Activated T-cell treated with anti-CD3 and anti-CD28 coated beads for 4 hours (primary cell): ENCODE measurements at regions not wholly inside any gene's neighbourhood (a gene's known extent, or its start where the extent isn't known, plus 50 kb on each side); places are given as distances from the start of the nearest gene placed in this dataset.
"Not testable (repeated sequence)": the region's sequence is repeated elsewhere in the genome, so short reads cannot be mapped to it uniquely, and the experiment has no call there.

Experiments
- DNase-seq: peaks from one replicate; pipeline ENCODE4 v3.0.0-alpha.2; 2020

DNA sequence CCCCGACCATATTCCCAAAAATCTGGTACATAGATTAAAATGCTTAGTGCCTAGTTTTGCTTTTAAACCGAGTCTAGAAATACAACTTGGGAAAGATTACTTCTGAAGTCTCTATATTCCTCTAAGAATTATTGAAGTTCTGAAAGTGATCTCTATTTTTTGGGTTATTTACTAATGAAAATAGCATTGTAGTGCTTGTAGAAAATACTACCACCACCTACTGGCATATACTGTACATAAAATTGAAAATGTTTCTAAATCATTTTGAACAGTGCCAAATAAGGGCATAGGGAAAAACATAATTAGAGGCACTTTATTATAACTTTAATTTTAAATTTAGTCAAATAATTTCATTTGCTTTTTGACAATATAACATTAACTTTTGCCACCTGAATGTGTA is 1399.6 kb upstream of the ZEB2 start:
- DNase-seq, result no peak

DNA sequence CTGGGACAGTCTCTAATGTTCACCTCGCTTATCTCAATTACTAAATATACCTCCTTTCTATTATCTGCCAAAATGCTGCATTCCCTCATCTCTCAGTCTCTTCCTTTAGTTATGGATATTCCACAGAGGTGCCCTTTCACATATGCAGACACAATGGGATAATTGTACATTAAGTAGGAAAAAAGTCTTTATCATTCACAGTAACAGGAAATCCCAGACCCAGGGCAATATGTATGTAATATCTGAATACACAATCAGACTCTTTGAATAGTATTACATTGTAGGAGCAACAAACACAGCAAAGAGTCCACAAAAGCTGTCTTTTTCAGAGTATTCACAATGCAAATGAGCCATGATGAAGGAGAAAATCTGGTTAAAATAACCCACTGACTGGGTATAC is 1399.0 kb upstream of the ZEB2 start:
- DNase-seq, result no peak

DNA sequence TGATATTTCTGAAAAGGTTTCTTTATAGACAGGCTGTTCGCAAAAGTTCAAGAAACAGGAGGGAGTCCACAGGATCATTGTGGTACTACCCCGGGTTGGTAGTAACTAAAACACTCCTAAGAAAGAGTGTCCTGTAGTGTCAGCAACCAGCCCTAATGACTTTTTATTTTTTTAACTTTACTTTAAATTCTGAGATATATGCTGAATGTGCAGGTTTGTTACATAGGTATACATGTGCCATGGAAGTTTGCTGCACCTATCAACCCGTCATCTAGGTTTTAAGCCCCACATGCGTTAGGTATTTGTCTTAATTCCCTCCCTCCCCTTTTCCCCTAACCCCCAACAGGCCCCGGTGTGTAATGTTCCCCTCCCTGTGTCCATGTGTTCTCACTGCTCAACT is 1396.9 kb upstream of the ZEB2 start:
- no peak for DNase-seq

DNA sequence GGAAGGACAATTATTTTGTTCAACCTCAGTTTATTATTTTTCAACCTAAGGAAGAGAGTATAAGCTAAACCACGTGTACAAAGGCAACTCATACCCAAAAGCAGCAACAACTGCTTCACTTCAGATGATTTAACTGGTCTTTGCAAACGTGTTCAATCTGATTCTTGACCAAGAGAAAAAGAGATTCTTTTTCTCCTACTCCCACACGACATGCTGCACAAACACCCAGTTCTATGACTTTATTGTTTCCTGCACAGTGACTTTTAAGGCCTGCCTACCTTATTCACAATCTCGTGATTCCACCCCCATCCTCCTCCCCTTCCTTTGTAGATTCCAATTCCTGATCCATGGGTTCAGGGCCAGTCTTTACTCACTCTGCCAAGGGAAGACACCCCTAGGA is 1394.8 kb upstream of the ZEB2 start:
- DNase-seq, result no peak

DNA sequence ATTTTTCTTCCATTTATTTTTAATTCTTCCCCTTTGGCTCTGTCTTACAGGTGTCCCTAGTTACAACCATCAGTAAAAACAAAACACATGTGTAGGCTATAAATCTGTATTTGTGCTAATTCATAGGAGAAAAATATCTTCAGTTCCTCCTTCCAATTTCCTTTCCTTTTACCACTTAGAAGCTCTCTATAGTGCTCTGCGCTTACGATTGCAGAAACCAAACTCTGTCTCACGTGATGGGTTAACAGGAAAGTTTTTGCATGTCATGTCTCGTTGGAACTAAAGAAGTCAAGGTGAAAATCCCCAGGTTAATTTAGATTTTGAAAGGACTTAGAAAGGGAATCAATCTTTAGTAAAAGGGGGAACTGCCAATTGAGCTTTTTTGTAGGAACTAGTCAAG is 1390.5 kb upstream of the ZEB2 start:
- no peak for DNase-seq

DNA sequence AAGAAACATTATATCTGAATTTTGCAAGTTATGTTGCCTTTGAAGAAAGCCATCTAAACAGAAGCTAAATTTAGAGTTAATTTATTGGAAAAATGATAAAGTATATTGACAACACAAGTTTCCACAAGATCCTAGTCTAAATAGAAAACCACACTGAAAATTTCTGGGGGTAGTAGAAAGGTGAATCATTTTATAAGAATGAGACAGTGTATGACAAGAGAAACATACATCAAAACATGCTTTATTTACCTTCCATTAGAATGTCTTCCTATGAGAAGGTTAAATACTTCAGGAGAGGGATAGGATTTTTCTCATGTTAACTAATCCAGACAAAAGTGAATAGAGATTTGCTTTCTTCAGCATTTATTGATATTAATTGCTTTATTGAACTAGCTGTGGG is 1389.8 kb upstream of the ZEB2 start:
- no peak for DNase-seq

DNA sequence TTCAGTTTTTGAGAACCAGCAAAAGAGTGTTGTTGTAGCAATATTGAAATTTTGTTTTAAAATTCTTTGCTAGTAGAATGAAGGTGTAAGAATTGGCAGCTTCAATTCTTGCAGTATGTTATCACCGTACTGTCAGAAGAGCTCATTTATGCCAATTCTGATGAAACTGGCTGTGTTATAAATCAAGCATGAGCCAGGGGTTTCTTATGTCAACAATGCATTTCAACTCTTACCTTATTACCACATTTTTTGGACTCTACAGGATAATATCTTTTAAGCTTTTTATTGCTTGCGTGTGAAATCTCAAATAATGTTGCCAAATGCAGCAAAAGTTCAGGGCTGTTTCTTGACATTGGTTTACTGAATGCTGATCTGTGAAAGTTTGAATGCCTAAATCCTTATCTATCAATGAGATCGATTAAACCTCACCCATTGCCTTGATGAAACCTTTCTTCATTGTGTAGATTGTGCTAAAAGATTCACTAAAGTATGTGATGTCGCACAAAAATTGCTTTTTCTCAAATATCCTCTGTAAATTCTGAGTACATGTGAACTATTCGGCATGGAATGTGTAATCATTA is 1389.3 kb upstream of the ZEB2 start:
- no peak for DNase-seq

DNA sequence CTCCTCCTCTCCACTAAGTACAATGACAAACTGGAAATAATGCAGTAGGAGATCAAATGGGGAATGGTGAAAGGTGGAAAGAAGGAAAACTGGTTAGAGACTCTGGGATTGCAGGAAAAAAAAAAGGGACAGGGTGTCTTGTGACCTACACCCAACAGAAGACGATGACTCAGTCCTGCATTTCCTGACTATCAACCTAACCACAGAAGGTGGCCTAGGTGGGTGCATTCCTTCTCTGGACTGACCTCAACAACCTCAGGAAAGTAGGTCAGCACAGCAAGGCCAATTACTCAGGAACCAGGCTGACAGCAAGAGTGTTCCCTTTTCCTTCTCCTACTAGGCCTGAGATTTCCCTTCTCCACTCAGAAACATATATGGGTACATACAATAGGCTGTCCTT is 1386.4 kb upstream of the ZEB2 start:
- DNase-seq, result no peak

DNA sequence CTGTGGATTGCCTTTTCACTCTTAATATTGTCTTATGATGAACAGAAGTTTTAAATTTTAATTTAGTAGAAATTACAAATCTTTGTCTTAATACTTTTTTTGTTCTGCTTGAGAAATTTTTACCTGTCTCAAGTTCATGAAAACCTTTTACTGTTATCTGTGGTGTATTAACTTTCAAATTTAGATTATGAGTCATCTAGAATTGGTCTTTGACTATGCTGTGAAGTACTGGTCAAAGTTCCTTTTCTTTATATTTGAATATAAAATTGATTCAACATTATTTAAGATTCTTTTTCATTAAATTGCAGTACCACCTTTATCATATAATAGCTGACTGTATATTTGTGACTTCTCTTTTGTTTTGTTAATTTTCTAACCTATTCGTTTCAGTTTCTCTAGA is 1385.5 kb upstream of the ZEB2 start:
- no peak for DNase-seq

DNA sequence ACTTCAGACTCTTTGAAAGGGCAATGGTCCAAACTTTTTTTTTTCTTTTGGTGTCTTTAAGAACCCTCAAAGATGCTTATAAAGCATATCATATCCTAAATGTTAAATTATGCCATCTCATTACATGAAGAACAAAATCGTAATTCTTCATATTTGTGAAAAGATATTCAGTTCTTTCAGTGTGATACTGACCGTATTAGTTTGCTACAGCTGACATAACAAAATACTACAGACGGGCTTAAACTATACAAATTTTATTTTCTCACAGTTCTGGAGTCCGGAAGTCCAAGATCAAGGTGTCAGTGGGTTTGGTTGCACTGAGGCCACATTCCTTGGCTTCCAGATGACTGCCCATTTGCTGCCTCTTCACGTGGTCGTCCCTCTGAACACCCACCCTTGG is 1377.2 kb upstream of the ZEB2 start:
- DNase-seq, result no peak

DNA sequence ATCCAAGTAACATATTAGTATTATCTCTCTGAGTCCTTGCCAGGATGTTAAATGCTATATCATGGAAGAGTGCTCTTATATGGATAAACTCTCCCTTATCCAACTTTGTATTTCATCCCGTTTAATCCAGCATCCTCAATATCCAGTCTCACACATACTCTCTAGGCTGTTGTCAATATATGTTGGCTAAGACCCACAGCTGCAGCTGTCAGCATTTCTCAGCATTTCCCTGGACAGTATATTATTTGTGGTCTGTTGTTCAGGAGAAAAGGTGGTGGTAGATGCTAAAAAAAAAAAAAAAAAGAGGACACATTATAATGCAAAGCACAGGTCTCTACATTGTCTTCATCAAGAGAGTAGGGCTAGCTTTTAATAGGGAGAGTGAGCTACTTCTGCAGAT is 1368.0 kb upstream of the ZEB2 start:
- no peak for DNase-seq

DNA sequence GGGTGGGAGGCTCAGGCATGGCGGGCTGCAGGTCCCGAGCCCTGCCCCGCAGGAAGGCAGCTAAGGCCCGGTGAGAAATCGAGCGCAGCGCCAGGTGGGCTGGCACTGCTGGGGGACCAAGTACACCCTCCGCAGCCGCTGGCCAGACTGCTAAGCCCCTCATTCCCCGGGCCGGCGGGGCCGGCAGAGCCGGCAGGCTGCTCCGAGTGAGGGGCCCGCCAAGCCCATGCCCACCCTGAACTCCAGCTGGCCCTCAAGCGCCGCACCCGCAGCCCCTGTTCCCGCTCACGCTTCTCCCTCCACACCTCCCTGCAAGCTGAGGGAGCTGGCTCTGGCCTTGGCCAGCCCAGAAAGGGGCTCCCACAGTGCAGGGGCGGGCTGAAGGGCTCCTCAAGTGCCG is 1361.1 kb upstream of the ZEB2 start:
- DNase-seq, result not testable (repeated sequence)

DNA sequence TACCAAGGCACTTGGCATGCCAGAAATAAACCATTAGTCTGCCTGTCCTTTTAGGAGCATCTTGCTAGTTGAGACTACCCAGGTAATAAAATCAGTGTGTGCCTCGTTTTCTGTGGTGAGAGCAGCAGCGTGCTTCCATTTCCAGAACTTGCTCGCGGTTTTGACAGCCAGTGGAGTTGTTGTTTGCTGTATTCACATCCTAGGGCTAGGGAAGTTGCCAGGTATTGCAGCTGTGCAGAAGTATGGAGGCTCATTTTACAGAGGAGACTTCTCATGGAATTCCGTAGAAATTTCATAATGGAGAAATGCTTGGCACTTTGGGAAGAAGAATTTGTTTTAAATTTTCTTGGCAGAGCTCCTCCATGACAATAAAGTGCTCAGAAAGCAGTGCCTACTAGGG is 1355.1 kb upstream of the ZEB2 start:
- no peak for DNase-seq

DNA sequence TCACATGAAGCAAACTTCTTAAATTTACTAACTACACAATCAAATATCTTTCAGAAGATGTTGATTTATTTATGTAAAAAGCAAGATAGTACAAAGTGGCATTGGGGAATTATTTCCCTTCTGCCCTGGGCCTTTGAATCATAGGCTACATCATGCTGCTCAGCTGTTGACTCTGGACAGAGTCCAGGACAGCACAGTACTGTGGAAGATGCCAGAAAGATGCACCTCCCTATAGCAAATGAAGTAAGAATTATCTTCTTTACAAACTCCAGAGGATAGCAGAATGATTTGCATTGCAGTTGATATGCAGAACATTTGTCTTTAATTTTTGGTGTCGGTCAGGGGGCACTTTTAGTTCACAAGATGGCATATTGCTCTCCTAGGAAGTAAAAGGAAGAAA is 1354.5 kb upstream of the ZEB2 start:
- DNase-seq, result no peak

DNA sequence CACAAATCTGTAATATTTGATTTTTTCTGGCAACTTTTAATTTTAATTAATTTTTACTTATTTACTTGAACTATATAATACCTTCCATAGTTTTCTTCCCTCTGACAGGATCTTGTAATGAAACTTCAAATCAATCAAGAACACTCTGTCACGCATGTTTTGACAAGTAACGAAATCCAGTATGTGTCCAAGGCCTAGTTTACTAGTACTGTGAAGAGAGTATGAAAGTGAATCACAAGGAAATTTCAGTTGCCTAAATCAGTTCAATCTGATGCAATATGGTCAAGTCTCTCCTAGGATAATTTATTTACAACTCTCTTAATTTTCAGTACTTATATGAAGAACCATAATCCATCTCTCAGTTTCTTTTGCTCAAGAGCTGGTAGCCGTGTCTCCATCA is 1344.6 kb upstream of the ZEB2 start:
- no peak for DNase-seq

DNA sequence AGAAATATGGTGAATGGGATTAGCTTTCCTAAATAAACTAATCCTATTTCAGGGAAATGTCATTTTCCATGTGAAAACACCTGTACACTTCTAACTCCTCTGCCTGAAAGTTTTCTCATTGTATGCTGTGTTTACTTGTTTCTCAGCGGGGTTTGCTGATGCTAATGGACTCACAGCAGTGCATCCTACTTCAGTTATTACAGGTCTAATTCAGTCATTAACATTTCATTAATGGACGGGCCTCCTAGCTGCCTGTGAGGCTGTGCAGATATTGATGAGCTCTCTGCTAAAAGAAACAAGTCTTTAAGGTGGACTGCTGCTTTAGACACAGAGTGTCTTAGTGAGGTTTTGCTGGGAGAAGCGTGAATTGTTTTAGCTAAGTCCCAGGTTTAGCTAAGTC is 1342.0 kb upstream of the ZEB2 start:
- no peak for DNase-seq

DNA sequence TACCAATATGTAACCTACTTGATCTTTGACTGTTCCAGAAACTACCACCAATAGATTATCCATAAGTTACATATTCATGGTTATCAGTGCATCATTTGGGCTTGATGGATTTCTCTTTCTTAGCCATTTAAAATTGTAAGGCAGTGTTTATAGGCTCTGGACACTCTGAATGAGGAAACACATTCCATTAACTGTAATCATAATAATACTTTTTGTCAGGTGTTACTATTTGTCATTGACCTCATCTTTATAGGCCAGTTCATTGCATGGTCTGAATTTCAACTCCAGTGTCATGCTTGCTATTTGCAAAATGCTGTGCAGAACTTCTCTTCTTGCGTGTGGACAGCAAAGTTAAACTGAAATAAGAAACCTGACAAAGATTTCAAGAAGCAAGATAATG is 1340.2 kb upstream of the ZEB2 start:
- DNase-seq, result no peak

DNA sequence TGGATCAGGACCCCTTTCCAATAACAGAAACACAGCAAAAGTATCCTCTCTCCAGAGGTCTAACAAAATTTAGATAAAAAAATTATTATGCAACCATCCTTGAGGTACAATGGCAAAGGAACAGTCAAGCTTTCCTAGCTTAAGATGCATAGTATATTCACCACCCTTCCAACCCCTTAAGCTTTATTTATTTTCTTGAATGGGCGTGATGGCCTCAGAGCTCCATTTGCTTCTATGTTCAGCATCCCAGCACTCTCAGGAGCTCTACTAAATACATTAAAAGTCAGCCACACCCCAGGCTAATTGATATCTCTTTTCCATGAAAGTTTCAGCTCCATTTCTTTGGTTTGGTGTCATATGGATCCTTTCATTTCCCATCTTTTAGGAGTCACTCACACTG is 1335.2 kb upstream of the ZEB2 start:
- DNase-seq, result no peak

DNA sequence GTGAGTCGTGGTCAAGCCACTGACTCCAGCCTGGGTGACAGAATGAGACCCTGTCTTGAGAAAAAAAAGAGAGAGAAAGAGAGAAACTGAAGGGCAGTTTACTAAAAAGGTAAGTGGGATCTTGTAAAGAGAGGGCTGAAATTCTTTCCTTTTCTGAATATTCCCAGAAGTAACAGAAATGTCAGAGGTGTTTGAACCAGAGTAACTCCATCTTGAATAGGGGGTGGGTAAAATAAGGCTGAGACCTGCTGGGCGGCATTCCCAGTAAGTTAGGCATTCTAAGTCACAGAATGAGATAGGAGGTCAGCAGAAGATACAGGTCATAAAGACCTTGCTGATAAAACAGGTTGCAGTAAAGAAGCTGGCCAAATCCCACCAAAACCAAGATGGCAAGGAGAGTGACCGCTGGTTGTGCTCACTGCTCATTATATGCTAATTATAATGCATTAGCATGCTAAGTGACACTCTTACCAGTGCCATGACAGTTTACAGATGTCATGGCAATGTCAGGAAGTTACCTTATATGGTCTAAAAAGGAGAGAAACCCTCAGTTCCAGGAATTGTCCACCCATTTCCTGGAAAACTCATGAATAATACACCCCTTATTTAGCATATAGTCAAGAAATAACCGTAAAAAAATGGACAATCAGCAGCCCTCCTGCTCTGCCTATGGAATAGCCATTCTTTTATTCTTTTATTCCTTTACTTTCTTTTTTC is 1334.3 kb upstream of the ZEB2 start:
- DNase-seq, result no peak

DNA sequence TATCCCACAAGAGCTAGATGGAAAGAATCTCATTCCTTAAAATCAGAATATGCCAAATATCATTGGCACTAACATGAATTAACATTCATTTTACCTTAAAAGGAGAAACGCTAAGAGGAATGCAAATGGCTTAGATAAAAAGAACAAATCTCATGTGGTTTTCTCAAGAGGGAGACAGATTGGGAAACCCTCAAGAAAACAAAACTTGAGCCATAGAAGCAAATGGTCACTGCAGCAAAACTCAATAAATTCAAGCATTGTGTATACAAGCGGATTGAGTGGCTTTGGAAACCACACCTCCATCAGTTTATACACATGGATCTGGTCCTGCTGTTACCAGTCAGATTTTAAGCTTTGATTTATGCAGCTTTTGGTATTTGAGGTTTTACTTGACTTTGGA is 1331.8 kb upstream of the ZEB2 start:
- no peak for DNase-seq

DNA sequence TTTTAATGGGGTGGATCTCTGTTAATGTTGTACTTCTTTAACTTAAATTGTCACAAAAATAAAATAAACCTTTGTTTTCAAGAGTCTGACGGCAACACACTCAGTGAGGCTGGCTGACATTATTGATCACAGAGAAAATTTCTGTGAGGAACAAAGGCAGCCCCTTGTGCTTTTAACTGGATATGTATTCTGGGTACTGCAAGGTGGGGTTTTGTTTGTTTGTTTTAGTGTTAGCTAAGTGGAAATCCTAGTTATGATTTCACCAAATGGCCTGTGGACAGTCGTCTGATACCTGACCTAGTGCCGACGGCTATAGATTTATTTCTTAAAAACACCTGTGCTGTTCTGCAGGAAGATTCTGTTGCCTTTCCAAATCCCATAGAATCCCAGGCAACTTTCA is 1329.5 kb upstream of the ZEB2 start:
- DNase-seq, result no peak

DNA sequence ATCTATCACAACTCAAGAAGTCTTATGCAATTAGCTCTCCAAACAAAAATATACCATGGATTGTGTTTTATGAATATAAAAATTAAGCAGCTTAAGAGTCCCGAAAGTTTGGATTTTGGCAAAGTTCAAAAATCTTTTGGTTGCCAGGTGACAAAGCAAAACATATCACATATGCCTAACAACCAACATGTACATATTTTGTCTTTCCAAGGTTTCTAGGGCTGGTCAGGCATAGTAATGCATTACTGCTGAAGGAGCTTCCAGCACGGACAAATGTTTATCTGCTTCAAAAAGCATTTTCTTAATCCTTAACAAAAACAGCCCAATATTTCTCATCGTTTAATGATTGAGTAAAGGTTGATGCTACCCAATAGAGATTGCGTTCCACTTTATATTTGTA is 1327.1 kb upstream of the ZEB2 start:
- DNase-seq, result no peak

DNA sequence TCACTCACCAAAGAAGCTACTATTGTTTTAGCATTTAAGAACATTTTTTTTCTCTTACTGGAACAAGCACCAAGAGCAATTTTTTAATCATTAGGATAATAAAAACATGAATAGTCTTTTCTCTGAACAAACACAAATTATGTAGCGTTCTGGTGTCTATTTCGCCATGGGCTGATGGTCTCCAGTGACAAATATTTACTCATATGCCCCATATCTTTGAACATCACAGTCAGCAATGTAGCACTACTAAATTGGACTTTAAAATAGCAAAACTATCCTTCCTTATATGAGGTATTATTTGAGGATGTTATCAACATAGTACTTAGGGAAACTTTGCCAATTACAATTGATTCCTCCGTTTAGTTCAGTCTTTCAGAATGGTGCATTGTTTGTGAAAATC is 1326.0 kb upstream of the ZEB2 start:
- DNase-seq, result no peak

DNA sequence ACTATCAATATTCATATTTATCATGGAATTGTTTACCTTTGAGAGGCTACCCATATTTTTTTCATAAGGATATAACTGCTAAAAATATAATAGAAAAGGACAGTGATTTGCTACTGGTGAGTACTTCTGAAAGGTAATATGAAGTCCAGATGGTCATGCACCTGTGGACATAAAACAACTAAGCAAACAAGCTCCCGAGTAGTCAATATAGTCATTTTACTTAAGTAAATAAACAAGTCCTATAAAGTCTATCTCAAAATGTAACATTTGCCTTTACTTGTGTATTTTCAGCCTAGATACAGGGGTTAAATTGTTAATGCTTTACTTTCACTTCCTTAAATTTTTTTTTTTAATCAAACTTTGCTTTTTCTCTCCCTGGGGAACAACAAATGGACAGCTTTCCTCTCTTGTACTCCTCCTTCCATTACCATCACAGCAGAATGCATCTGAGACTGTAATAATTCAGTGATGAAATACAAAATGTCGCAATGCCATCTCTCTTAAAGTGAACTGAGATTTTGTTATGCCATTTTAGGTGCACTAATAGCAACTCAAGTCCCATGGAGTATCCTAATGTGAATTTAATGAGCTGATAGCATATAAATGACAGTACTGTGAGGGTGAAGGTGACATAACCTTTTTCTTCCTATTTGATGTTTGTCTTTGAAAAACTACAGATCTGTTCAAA is 1325.4 kb upstream of the ZEB2 start:
- DNase-seq, result no peak

DNA sequence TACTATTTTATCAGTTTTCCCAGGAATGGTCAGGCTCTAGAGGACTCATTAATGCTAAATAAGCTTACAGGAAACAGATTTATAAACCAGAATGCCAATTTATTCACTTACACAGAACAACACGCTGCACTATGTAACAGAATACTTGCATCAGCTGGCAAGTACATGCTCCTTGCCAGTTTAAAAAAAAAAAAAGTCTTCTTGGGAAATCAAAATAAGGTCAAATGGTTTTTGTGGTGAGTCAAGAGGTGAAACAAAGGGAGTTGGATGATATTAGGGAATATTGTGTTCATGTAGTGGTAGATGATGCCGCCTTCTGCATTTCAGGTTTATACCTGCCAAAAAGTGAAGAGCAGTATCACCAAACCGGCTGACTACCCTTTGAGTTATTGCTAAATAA is 1322.1 kb upstream of the ZEB2 start:
- no peak for DNase-seq
